GM12873 (cell line): ENCODE measurements at regions not wholly inside any gene's neighbourhood (a gene's known extent, or its start where the extent isn't known, plus 50 kb on each side); places are given as distances from the start of the nearest gene placed in this dataset.

Experiments
- TF ChIP-seq, protein P1 (sequence below): IDR thresholded peaks from 2 replicates; pipeline ENCODE4 v1.5.1; 2012; ENCODE audit warnings: low read depth, mild to moderate bottlenecking, moderate library complexity, low read length, control low read depth; ENCODE audit not compliant: insufficient read depth; ENCODE audit errors: missing control alignments

DNA sequence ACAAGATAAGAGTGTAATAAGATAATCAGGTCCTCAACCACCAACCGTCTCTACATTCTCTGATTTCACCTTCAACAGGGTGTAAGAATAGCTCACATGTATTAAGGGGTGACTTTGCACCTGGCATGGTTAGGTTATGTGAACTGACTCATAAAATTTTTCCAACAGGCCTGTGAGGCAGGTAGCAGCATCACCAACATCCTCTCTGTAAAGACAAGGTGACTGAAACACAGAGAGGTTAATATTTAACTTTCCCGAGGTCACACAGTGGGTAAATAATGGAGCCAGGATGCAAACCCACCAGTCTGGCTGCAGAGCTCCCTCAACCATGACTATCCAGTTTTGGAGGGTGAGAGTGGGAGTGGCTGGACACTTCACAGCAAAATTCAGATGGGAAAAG, 317.2 kb downstream of the C16orf95 start:
- TF ChIP-seq, protein P1, sequence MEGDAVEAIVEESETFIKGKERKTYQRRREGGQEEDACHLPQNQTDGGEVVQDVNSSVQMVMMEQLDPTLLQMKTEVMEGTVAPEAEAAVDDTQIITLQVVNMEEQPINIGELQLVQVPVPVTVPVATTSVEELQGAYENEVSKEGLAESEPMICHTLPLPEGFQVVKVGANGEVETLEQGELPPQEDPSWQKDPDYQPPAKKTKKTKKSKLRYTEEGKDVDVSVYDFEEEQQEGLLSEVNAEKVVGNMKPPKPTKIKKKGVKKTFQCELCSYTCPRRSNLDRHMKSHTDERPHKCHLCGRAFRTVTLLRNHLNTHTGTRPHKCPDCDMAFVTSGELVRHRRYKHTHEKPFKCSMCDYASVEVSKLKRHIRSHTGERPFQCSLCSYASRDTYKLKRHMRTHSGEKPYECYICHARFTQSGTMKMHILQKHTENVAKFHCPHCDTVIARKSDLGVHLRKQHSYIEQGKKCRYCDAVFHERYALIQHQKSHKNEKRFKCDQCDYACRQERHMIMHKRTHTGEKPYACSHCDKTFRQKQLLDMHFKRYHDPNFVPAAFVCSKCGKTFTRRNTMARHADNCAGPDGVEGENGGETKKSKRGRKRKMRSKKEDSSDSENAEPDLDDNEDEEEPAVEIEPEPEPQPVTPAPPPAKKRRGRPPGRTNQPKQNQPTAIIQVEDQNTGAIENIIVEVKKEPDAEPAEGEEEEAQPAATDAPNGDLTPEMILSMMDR = no peak

DNA sequence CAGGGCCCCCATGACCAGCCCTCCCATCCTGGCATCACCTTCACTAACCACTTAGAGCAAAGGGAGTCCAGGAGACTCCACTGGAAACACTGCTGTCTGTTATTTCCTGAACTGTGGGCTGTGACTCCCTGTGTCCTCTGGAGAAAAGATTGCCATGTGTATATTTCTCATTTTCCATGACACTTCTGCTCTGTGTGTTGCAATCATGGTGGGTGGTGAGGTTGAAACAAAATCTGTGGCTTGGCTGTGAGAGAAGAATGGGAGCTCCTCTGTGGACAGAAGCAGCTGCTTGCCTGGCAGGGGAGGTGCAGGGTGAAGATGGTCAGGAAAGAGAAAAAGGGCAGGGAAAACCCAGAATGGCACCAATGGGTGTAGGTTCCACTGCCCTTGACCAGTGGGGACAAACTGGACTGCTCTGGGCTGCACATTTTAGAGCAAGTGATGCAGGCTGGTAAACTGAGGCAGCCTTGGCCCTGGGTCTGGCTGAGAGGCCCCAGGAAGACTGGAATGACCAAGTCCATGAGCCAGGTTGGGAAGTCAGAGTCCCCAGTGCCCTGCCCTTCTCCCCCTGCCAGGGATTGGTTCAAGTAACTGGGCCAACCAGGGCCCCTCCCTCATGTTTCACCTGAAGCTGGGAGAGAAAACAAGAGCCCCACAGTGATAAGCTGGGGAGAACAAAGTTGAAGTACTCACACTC, 314.3 kb downstream of the C16orf95 start:
- TF ChIP-seq, protein P1 = no peak

DNA sequence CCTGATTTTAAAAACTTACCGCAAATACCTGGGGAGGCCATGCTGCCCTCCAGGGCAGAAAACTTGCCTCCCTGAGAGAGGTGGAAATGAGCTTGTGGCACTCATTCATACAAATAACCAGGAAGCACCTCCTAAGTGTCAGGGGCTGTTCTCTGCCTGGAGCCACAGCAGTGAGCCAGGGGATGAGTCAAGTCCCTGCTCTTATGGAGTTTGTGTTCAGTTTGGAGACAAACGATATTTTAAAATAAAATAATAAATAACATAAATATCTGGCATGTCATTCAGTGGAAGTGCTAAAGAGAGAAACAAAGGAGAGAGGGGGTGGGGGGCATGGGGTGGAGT, 313.8 kb downstream of the C16orf95 start:
- TF ChIP-seq, protein P1 = no peak

DNA sequence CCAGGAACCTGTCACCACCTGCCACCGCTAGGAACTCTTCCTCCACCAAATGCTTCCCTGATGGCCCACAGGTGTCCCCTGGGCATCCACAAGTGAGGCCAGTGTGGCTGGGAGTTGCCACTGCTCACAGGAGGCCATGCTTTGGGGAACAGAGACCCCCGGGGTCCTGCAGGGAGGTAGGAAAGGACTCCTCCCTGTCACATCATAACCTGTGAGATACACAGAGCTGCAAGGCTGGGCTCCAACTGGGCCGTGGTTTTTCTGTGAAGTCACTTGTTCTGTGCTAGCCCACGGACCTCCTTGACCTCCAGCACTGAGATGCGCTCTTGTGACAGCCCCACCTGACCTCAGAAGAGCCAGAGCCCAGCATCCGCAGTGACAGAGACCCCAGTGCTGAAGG, 311.2 kb downstream of the C16orf95 start:
- TF ChIP-seq, protein P1 = no peak

DNA sequence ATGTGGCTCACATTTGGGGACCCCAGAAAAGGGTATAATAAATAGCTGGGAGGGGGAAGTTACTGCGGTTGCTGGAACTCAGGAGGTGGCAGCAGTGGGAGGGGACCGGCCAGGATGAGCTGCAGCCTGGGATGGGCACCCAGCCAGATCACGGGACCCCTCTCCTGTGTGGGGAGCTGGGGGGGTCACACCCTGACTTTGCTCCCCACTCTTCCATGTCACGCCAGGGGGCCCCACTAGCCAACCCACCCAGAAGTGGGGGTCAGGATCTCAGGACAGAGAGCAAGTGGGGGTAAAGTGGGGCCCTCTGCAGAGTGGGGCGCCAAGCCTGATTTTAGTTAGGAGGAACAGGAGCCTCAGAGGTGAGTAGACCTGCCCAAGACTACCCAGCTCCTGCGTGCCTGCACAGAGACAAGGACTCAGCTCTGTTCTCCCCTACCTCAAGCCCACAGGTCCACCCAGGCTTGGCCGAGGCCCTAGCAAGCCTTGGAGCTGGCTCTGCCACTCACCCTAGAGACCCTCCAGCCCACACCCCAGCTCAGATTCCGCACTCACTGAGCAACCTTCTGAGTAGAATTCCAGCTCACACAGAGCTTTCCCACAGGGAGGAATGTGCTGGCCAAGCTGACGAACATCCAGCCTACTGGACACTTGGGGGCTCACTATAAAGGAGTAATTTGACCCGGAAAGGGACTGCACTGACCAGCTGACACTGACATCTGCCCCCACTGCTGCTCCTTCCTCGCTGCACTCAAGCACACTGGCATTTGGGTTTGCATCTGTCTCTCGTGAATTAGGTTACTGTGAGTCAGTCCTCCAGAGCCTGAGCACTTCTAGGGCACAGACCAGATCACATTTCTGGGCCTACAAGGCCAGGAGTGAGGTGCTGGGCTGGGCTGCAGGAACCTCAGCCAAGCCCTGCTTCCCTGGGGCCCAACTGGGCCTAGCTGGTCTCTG, 310.1 kb downstream of the C16orf95 start:
- TF ChIP-seq, protein P1 = no peak

DNA sequence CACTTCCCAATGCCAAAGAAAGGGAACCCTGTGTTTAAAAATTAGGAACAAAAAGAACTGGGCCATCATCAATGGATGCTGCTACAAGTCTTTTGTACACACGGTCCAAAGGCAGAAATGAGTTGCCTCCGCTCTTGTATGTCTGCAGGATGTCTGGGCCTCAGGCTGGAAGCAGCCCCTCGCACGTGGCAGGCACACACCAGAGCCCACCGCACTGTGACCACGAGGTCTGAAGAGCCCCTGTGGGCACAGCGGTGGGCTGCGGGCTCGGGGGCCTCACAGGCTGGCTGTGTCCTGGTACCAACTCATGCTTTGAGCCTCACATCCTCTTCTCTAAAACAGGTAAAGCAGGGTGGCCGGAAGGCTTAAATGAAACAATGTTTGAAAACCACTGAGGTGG, 309.3 kb downstream of the C16orf95 start:
- TF ChIP-seq, protein P1 = no peak

DNA sequence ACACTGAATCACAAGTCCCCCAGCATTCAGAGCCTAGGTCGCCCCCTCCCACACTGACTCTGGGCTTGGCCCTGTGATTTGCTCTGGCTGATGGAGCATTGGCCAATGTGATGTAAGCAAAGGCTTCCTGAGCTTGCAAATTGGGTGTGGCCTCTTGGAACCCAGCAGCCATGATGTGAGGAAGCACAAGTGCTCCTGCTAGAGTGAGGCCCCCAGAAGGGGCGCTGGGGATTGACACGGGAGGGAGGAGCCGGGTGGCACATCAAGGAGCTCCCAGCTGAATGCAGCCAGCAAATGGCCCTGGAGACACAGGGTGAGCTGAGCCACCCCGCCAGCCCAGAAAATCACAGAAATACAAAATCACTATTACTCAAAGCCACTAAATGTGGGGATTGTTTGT, 308.5 kb downstream of the C16orf95 start:
- TF ChIP-seq, protein P1 = no peak
